Smooth muscle cell (in vitro differentiated cells): ENCODE measurements at regions not wholly inside any gene's neighbourhood (a gene's known extent, or its start where the extent isn't known, plus 50 kb on each side); places are given as distances from the start of the nearest gene placed in this dataset.

Source experiments
- DNase-seq: peaks from one replicate; lab custom pipeline; 2025; ENCODE audit not compliant: unreplicated experiment; lab: John Stamatoyannopoulos, UW
- H2AFZ ChIP-seq: fragments of 200-600 bp; sonication (generic); 2 replicates; pipeline ENCODE4 v1.6.0; 2016; ENCODE audit warnings: antibody characterized with exemption, low read depth, mild to moderate bottlenecking
- H3F3A ChIP-seq: fragments of 200-600 bp; sonication (generic); 2 replicates; pipeline ENCODE4 v1.6.0; 2017; ENCODE audit warnings: antibody characterized with exemption, low read depth
- H3K27ac ChIP-seq: fragments of 200-600 bp; sonication (generic); 2 replicates; pipeline ENCODE4 v1.5.1; 2016; ENCODE audit warnings: low read depth, mild to moderate bottlenecking
- H3K27me3 ChIP-seq: fragments of 200-600 bp; sonication (generic); 2 replicates; pipeline ENCODE4 v1.6.1; 2016; ENCODE audit warnings: low read depth, mild to moderate bottlenecking
- H3K36me3 ChIP-seq: fragments of 200-600 bp; sonication (generic); 2 replicates; pipeline ENCODE4 v1.5.1; 2016; ENCODE audit warnings: low read depth
- H3K4me1 ChIP-seq: fragments of 200-600 bp; sonication (generic); 2 replicates; pipeline ENCODE4 v1.5.1; 2016; ENCODE audit warnings: low read depth
- H3K4me2 ChIP-seq: fragments of 200-600 bp; sonication (generic); 2 replicates; pipeline ENCODE4 v1.6.0; 2016; ENCODE audit warnings: mild to moderate bottlenecking
- H3K4me3 ChIP-seq: fragments of 200-600 bp; sonication (generic); 2 replicates; pipeline ENCODE4 v1.5.1; 2016; ENCODE audit warnings: mild to moderate bottlenecking
- H3K79me2 ChIP-seq: fragments of 200-600 bp; sonication (generic); 2 replicates; pipeline ENCODE4 v1.6.0; 2016; ENCODE audit warnings: low read depth, mild to moderate bottlenecking
- H3K9ac ChIP-seq: fragments of 200-600 bp; sonication (generic); 2 replicates; pipeline ENCODE4 v1.6.0; 2016; ENCODE audit warnings: low read depth
- H3K9me3 ChIP-seq: fragments of 200-600 bp; sonication (generic); replicated peaks from 2 replicates; pipeline ENCODE4 v1.5.1; 2016; ENCODE audit warnings: low read depth
- H4K20me1 ChIP-seq: fragments of 200-600 bp; sonication (generic); 2 replicates; pipeline ENCODE4 v1.6.0; 2016; ENCODE audit warnings: low read depth
- WGBS: methylation state at CpG from one replicate; pipeline ENCODE4 v1.1.7; 2016; ENCODE audit warnings: low lambda C conversion rate; 5-methylcytosine and 5-hydroxymethylcytosine counted together
- TF ChIP-seq, protein P1 (sequence below): fragments of 200-600 bp; sonication (generic); IDR thresholded peaks from 2 replicates; pipeline ENCODE4 v1.5.1; 2017; ENCODE audit warnings: borderline replicate concordance, mild to moderate bottlenecking, antibody characterized with exemption; ENCODE audit not compliant: insufficient read depth, poor library complexity, severe bottlenecking

DNA sequence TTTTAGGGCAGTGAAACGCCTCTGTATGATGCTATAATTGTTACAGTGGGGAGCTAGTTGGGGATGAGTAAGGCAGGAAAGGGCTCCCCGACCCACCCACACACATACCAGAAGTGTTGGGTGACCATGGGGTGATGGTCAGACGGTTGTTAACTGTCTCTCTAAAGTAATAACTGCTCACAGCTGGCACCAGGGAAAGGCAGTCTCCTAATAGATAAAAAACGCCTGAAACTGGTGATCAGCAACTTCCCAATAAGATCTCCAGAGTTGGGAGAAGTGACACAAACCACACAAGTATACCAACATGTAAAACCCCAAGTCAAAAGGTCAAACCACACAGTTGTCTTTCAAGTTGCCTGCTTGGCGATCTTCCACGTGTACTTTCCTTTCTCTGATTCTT, 346.5 kb upstream of the CNTN4 start:
- Histone ChIP-seq H4K20me1 (no peaks in the 10 kb centered on the region), H3K4me3 (no peak overlapping the region), H3K36me3 (no peaks in the 10 kb centered on the region), H3K9me3 (no peaks in the 10 kb centered on the region), H3K4me1 (no peaks in the 10 kb centered on the region), H3K4me2 (no peak overlapping the region), H3K79me2 (no peaks in the 10 kb centered on the region), H3F3A (no peaks in the 10 kb centered on the region), H2AFZ (no peak overlapping the region), H3K27ac (no peak overlapping the region), H3K27me3 (no peaks in the 10 kb centered on the region), H3K9ac (no peak overlapping the region)
- TF ChIP-seq, protein P1, sequence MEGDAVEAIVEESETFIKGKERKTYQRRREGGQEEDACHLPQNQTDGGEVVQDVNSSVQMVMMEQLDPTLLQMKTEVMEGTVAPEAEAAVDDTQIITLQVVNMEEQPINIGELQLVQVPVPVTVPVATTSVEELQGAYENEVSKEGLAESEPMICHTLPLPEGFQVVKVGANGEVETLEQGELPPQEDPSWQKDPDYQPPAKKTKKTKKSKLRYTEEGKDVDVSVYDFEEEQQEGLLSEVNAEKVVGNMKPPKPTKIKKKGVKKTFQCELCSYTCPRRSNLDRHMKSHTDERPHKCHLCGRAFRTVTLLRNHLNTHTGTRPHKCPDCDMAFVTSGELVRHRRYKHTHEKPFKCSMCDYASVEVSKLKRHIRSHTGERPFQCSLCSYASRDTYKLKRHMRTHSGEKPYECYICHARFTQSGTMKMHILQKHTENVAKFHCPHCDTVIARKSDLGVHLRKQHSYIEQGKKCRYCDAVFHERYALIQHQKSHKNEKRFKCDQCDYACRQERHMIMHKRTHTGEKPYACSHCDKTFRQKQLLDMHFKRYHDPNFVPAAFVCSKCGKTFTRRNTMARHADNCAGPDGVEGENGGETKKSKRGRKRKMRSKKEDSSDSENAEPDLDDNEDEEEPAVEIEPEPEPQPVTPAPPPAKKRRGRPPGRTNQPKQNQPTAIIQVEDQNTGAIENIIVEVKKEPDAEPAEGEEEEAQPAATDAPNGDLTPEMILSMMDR = no peak
- 47% methylated on average over 6 of the region's 6 CpGs for WGBS
- no peak for DNase-seq

GRCh38 chr3:1766384-1766783, 332.3 kb upstream of the CNTN4 start:
- Histone ChIP-seq H3K4me3 (no peak overlapping the region), H4K20me1 (no peaks in the 10 kb centered on the region), H3K9ac (no peak overlapping the region), H3K27me3 (no peaks in the 10 kb centered on the region), H3K4me1 (no peaks in the 10 kb centered on the region), H3K36me3 (no peaks in the 10 kb centered on the region), H3K27ac (no peak overlapping the region), H3K79me2 (no peaks in the 10 kb centered on the region), H3K9me3 (no peaks in the 10 kb centered on the region), H3F3A (no peaks in the 10 kb centered on the region), H2AFZ (no peak overlapping the region), H3K4me2 (no peak overlapping the region)
- no peak for DNase-seq
- WGBS = 43% methylated on average over 3 of the region's 3 CpGs
- TF ChIP-seq, protein P1 = no peak

DNA sequence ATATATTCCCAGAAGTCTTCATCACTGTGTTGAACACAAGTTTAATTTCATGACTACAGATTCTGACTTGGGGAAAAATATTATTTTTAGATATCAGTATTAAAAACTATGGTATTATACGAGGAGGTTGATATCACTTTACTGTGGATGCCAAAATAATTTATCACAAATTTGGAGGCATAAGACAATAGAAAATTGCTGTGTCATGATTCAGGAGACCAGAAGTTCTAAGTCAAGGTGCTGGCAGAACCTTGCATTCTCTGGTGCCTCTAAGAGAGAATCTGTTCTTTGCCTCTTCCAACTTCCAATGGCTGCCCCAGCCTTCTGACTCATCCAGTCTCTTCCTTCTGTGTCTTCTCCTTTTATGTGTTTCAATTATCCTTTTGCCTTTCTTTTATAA, 325.0 kb upstream of the CNTN4 start:
- Histone ChIP-seq H3K27ac (no peak overlapping the region), H3K27me3 (no peaks in the 10 kb centered on the region), H2AFZ (no peak overlapping the region), H4K20me1 (no peaks in the 10 kb centered on the region), H3K4me1 (no peaks in the 10 kb centered on the region), H3K9me3 (no peaks in the 10 kb centered on the region), H3K9ac (no peak overlapping the region), H3K4me2 (no peak overlapping the region), H3K36me3 (no peaks in the 10 kb centered on the region), H3K4me3 (no peak overlapping the region), H3F3A (no peaks in the 10 kb centered on the region), H3K79me2 (no peaks in the 10 kb centered on the region)
- TF ChIP-seq, protein P1 = no peak
- no peak for DNase-seq
- 97% methylated on average over 1 of the region's 1 CpG for WGBS

- no peak overlapping the region for H3K9ac ChIP-seq
- H3K27me3 ChIP-seq = no peaks in the 10 kb centered on the region
- H3K4me1 ChIP-seq = no peaks in the 10 kb centered on the region
- TF ChIP-seq, protein P1 = no peak
- no peak overlapping the region for H2AFZ ChIP-seq
- H3K36me3 ChIP-seq = no peaks in the 10 kb centered on the region
- no peak for DNase-seq
- no peak overlapping the region for H3K4me3 ChIP-seq
- H3K27ac ChIP-seq = no peak overlapping the region
- H3F3A ChIP-seq = no peaks in the 10 kb centered on the region
- H3K9me3 ChIP-seq = no peaks in the 10 kb centered on the region
- WGBS = 81% methylated on average over 3 of the region's 3 CpGs
- no peaks in the 10 kb centered on the region for H3K79me2 ChIP-seq
- no peak overlapping the region for H3K4me2 ChIP-seq
- no peaks in the 10 kb centered on the region for H4K20me1 ChIP-seq
These were observed 324.1 kb upstream of the CNTN4 start for GRCh38 chr3:1774597-1774996.
